ENCODE measurements at regions not wholly inside any gene's neighbourhood (a gene's known extent, or its start where the extent isn't known, plus 50 kb on each side); places are given as distances from the start of the nearest gene placed in this dataset.

DNA sequence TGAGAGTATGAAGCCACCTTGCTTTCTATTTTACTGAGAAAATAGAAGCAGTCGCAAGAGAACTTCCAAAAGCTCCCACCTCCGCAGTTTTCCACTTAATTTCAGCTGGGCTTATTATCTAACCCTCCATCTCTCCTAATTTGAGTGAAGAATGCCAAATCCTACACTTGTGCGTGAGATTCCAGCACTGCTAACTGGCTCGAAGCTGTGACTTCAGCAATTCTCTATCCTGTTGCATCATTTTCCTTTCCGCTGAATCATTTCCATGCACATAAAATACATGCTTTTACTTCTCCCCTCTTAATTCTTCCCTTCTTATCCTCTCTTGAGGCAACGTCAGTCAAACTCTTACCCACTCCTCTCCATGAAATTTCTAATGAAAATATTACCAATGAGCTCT lies 189.5 kb downstream of the GASK1B start:
- no peak overlapping the region for H3K4me3 ChIP-seq (ENCODE audit: low read depth, low read length)
- DNase-seq (ENCODE audit: low read depth), result no peak
- no peak for TF ChIP-seq CTCF (IDR thresholded peaks at IDR 0.05; ENCODE audit: insufficient read depth, low read depth, low read length)

- TF ChIP-seq CTCF (IDR thresholded peaks at IDR 0.05; ENCODE audit: insufficient read depth, low read depth, low read length), result no peak
- H3K4me3 ChIP-seq (ENCODE audit: low read depth, low read length), result no peak overlapping the region
- no peak for DNase-seq (ENCODE audit: low read depth)
These were observed 192.7 kb downstream of the GASK1B start for GRCh38 chr4:157980158-157980557.

- peak; percentile 67 for DNase-seq (ENCODE audit: low read depth)
- TF ChIP-seq CTCF (IDR thresholded peaks at IDR 0.05; ENCODE audit: insufficient read depth, low read depth, low read length), result peak; percentile 85
- H3K4me3 ChIP-seq (ENCODE audit: low read depth, low read length), result peak overlapping the region; percentile 15
These were observed 194.0 kb downstream of the GASK1B start for GRCh38 chr4:157978680-157979361.

DNA sequence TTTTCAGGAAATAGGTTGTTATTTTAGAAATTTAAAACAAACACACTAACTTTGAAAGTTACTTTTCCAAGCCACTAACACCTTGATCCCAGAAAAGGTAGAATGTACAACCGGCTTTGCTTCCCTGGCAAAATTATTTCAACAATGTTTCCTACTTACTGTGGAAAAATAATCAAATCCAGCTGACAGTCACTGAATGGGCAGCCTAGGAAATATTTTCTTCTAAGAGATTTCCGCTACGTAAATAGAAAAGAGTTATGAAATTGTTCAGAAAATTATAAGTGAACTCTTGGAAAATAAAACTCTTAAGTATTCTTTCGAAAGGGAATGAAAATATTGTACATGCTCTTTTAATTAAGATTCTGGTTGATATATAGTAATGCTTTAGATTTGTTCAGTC lies 195.7 kb downstream of the GASK1B start:
- H3K4me3 ChIP-seq (ENCODE audit: low read depth, low read length), result no peak overlapping the region
- no peak for DNase-seq (ENCODE audit: low read depth)

DNA sequence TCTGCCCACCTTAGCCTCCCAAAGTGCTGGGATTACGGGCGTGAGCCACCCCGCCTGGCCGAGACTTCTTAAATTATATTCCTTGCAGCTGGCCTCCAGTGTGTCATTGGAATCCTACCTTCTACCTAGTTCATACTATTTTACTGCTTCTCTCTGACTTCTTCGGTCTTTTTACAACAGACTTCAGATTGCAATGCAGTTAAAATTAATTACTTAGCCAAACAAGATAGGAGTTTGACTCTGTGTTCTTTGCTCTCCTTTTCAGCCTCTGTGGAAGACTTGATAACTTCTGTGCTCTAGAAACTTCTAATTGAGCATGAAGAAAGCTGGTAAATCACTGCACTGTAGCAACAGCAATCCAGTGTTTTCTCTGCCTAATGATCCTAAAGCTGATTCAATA lies 199.5 kb downstream of the GASK1B start:
- no peak for TF ChIP-seq CTCF (IDR thresholded peaks at IDR 0.05; ENCODE audit: insufficient read depth, low read depth, low read length)

More for the DNA sequence above, 195.7 kb downstream of the GASK1B start:
- TF ChIP-seq CTCF (IDR thresholded peaks at IDR 0.05; ENCODE audit: insufficient read depth, low read depth, low read length), result no peak

DNA sequence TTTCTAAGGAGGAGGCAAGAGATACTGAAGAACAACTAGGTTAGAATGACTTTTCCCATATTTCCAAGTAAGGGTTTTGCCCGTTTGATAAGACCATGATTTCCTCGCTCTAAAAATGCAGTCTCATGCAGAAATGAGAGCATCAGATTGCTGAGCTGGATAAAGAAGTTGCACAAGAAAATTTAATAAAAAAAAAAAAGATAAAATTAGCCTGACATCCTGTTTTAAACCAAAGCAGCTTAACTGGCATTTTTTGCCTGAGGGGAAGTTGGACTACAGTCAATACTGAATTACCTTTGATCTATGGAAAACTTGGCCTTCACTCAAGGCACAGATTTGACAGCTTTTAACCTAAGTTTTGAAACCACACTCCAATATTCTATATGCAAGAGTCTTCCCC lies 208.4 kb downstream of the GASK1B start:
- no peak for DNase-seq (ENCODE audit: low read depth)
- no peak overlapping the region for H3K4me3 ChIP-seq (ENCODE audit: low read depth, low read length)
- TF ChIP-seq CTCF (IDR thresholded peaks at IDR 0.05; ENCODE audit: insufficient read depth, low read depth, low read length), result no peak

More for the DNA sequence above, 199.5 kb downstream of the GASK1B start:
- no peak for DNase-seq (ENCODE audit: low read depth)
- no peak overlapping the region for H3K4me3 ChIP-seq (ENCODE audit: low read depth, low read length)
